Skeletal muscle satellite cell (primary cell): ENCODE measurements at regions not wholly inside any gene's neighbourhood (a gene's known extent, or its start where the extent isn't known, plus 50 kb on each side); places are given as distances from the start of the nearest gene placed in this dataset.

Experiments
- H3K27me3 ChIP-seq: 2 replicates; pipeline ENCODE4 v1.7.0; 2013; ENCODE audit warnings: low read length; ENCODE audit not compliant: control insufficient read depth, insufficient read depth
- H3K36me3 ChIP-seq: 2 replicates; pipeline ENCODE4 v1.7.0; 2013; ENCODE audit warnings: mild to moderate bottlenecking, control low read depth, low read length; ENCODE audit not compliant: insufficient read depth
- H3K4me1 ChIP-seq: 2 replicates; pipeline ENCODE4 v1.7.0; 2013; ENCODE audit warnings: low read length; ENCODE audit not compliant: control insufficient read depth, insufficient read depth
- H3K4me2 ChIP-seq: 2 replicates; pipeline ENCODE4 v1.7.0; 2013; ENCODE audit warnings: mild to moderate bottlenecking, low read length
- H3K4me3 ChIP-seq: 2 replicates; pipeline ENCODE4 v1.7.0; 2013; ENCODE audit warnings: low read length
- H3K9ac ChIP-seq: 2 replicates; pipeline ENCODE4 v1.7.0; 2013; ENCODE audit warnings: mild to moderate bottlenecking, low read depth, low read length, moderate library complexity
- H3K9me3 ChIP-seq: replicated peaks from 2 replicates; pipeline ENCODE4 v1.7.0; 2013; ENCODE audit warnings: mild to moderate bottlenecking, control low read depth, low read length

DNA sequence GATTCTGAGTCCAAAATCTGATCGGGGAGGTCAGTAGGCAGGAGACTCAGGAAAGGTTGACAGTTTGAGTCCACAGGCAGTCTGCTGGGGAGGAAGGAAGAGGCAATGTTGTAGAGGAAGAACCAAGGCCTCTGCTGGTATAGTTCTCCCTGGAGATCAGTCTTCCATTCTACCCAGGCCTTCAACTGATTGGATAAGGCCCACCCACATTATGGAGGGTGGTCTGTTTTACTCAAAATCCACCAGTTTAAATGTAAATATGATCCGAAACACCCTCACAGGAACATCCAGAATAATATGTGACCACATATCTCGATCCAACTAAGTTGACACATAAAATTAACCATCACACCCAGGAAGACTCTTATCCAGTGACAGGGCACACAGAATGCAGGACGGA is 425.3 kb upstream of the ZMIZ1 start:
- H3K36me3 ChIP-seq: no peaks in the 10 kb centered on the region
- H3K4me3 ChIP-seq: no peak overlapping the region
- no peaks in the 10 kb centered on the region for H3K9me3 ChIP-seq
- peaks cover 29% of the 10 kb centered on the region for H3K27me3 ChIP-seq
- H3K4me2 ChIP-seq: no peak overlapping the region
- H3K9ac ChIP-seq: no peak overlapping the region
- H3K4me1 ChIP-seq: peaks cover 5% of the 10 kb centered on the region

DNA sequence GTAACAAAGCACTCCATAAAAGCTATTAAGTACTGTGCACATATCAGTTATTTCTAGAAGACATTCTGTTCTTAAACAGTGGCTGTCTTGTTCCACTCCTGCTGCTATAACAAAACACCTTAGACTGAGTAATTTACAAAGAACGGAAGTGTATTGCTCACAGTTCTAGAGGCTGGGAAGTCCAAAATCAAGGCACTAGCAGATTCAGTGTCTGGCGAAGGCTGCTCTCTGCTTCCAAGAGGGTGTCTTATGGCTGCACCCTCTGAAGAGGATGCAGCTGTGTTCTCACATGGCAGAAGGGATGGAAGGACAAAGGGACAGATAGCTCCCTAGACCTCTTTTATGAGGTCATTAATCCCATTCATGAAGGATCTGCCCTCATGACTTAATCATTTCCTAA is 424.2 kb upstream of the ZMIZ1 start:
- Histone ChIP-seq H3K27me3 (peaks cover 30% of the 10 kb centered on the region), H3K4me2 (no peak overlapping the region), H3K4me3 (no peak overlapping the region), H3K4me1 (peaks cover 5% of the 10 kb centered on the region), H3K9ac (no peak overlapping the region), H3K9me3 (no peaks in the 10 kb centered on the region), H3K36me3 (no peaks in the 10 kb centered on the region)

DNA sequence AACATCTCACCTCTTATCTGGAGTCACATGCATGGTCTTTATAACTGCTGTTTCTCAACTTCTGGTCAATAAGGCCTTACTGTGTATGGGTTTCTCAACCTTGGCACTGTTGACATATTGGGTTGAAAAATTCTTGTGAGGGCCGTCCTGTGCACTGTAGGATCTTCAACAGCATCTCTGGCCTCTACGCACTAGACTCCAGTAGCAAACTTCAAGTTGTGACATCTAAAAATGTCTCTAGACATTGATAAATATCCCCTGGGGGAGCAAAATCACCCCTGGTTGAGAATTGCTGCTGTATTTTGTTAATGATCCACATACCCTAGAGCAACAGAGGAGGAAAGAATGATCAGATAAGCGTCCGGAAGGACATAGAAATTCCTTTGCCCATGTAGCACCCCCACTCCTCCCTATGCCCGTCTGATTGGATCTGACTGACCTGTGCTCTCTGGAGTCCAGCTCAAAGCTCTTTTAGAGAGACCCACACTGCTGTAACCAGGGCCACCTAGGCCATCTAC is 423.5 kb upstream of the ZMIZ1 start:
- H3K4me2 ChIP-seq: no peak overlapping the region
- no peaks in the 10 kb centered on the region for H3K9me3 ChIP-seq
- H3K4me3 ChIP-seq: no peak overlapping the region
- H3K27me3 ChIP-seq: peaks cover 31% of the 10 kb centered on the region
- H3K36me3 ChIP-seq: no peaks in the 10 kb centered on the region
- peaks cover 5% of the 10 kb centered on the region for H3K4me1 ChIP-seq
- no peak overlapping the region for H3K9ac ChIP-seq

DNA sequence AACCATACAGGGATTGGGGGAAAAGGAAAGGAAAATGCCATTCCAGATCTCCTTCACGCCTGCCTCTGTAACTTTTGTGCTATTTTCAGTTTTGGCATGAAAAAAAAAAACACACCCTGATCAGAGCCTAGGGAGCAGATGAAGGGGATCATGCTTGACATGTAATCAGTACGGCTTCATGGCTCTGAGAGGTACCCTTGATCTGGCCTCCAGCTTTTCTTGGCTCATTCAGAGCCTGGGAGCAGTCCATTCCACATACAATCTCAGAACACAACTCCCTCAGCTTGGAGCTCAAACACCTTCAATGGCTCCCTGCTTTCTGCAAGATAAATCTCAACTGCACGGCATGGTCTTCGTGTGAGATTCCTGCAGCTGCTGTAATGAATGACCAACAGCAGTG is 422.8 kb upstream of the ZMIZ1 start:
- H3K9me3 ChIP-seq: no peaks in the 10 kb centered on the region
- no peak overlapping the region for H3K4me3 ChIP-seq
- H3K4me1 ChIP-seq: peaks cover 5% of the 10 kb centered on the region
- H3K9ac ChIP-seq: no peak overlapping the region
- H3K36me3 ChIP-seq: no peaks in the 10 kb centered on the region
- H3K27me3 ChIP-seq: peaks cover 31% of the 10 kb centered on the region
- H3K4me2 ChIP-seq: no peak overlapping the region

DNA sequence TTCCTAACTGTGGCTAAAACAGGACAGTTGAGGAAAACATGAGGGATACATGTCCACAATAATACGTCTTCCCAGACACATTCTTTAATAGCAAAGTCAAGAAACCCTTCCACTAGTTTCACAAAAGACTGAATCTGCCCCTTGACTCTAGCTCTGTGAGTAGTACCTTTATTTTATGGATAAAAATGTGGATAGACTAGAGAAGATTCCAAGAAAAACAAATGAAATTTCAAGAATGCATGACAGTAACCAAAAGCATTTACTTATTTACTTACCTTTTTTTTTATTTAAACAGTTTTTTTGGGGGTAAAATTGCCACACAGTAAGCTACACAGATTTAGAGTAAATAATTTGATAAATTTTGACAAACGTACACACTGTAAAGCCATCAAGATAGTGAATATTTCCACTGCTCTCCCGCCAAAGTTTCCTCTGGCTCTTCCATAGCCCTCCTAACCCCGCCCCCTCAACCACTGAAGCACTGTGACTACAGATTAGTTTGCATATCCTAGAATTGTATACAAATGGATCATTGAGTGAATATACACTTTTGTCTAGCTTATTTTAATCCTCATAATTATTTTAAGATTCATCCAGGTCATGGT is 420.4 kb upstream of the ZMIZ1 start:
- H3K4me1 ChIP-seq: peaks cover 5% of the 10 kb centered on the region
- H3K27me3 ChIP-seq: peaks cover 37% of the 10 kb centered on the region
- no peak overlapping the region for H3K9ac ChIP-seq
- H3K4me2 ChIP-seq: no peak overlapping the region
- no peaks in the 10 kb centered on the region for H3K9me3 ChIP-seq
- no peak overlapping the region for H3K4me3 ChIP-seq
- H3K36me3 ChIP-seq: no peaks in the 10 kb centered on the region

DNA sequence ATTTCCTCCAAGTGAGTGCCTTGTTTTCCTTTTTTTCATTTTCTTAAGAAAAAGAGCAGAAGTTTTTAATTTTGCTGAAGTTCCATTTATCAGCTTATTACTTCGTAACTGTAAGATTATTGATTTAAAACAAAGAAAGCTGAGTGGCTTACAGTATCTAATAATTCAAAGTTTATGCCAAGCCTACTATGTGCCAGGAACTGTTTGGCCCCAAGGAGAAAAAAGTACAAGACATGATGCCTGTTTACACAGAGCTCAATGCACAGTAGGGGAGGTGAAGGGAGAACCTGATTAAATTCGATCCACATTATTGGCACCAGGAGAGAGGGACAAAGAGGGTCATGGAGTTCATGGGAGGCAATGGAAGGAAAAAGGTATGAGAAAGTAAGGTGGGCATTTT is 419.3 kb upstream of the ZMIZ1 start:
- H3K4me1 ChIP-seq: peaks cover 5% of the 10 kb centered on the region
- H3K36me3 ChIP-seq: no peaks in the 10 kb centered on the region
- H3K9me3 ChIP-seq: no peaks in the 10 kb centered on the region
- no peak overlapping the region for H3K4me3 ChIP-seq
- no peak overlapping the region for H3K4me2 ChIP-seq
- H3K27me3 ChIP-seq: peaks cover 48% of the 10 kb centered on the region
- no peak overlapping the region for H3K9ac ChIP-seq

DNA sequence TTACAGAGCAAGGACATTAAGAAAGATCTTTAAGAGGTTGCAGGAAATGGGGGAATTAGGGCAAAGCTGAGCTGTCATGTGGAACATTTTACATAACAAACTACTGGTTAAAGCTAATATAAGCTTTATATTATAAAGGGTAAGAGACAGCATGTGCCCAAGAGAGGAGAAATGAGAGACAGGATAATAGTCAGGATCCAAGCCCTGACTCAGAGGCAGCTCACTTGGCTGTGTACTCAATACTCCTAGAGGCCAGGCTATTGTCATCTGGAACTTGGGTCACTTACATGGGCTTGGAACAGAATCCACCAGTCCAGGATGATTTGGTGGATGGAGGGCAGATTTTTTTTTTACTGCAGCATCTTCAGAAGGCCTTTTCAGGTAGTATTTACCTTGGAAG is 418.6 kb upstream of the ZMIZ1 start:
- Histone ChIP-seq H3K9me3 (no peaks in the 10 kb centered on the region), H3K36me3 (no peaks in the 10 kb centered on the region), H3K4me2 (no peak overlapping the region), H3K4me1 (peaks cover 5% of the 10 kb centered on the region), H3K27me3 (peaks cover 52% of the 10 kb centered on the region), H3K4me3 (no peak overlapping the region), H3K9ac (no peak overlapping the region)

DNA sequence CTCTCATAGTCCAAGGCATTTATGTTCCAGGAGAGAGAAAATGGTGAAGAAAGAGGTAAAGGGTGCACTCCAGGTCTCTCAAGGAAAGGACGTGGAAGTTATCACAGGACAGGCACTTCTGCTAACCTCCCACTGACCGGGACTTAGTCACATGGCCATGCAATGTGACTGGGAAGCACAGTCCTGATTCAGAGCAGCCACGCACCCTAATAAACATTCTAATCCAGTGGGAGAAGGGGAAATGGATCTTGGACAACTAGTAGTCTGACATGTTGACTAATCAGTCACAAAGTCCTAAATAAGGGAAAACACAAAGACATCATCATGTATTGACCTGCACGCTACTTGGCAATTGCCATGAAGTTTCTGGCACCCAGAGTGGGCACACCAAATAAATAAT is 417.5 kb upstream of the ZMIZ1 start:
- H3K4me3 ChIP-seq: no peak overlapping the region
- no peak overlapping the region for H3K9ac ChIP-seq
- H3K36me3 ChIP-seq: no peaks in the 10 kb centered on the region
- peaks cover 5% of the 10 kb centered on the region for H3K4me1 ChIP-seq
- no peak overlapping the region for H3K4me2 ChIP-seq
- H3K9me3 ChIP-seq: no peaks in the 10 kb centered on the region
- H3K27me3 ChIP-seq: peaks cover 49% of the 10 kb centered on the region

DNA sequence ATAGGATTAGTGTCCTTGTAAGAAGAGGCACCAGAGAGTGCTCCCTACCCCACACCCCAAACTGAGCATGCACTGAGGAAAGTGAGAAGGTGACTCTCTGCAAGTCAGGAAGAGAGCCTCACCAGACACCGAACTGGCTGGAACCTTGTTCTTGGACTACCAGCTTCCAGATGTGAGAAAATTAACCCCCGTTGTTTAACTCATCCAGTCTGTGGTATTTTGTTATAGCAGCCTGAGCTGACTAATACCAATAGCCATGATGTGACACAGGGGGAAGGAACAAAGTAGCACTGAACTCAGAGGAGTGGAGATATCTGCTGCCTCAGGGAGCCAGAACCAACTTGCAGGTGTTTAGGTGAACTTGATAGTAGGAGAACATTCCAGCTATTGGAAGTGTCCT is 415.2 kb upstream of the ZMIZ1 start:
- Histone ChIP-seq H3K9ac (no peak overlapping the region), H3K27me3 (peaks cover 49% of the 10 kb centered on the region), H3K4me2 (no peak overlapping the region), H3K9me3 (no peaks in the 10 kb centered on the region), H3K36me3 (no peaks in the 10 kb centered on the region), H3K4me1 (no peaks in the 10 kb centered on the region), H3K4me3 (no peak overlapping the region)

DNA sequence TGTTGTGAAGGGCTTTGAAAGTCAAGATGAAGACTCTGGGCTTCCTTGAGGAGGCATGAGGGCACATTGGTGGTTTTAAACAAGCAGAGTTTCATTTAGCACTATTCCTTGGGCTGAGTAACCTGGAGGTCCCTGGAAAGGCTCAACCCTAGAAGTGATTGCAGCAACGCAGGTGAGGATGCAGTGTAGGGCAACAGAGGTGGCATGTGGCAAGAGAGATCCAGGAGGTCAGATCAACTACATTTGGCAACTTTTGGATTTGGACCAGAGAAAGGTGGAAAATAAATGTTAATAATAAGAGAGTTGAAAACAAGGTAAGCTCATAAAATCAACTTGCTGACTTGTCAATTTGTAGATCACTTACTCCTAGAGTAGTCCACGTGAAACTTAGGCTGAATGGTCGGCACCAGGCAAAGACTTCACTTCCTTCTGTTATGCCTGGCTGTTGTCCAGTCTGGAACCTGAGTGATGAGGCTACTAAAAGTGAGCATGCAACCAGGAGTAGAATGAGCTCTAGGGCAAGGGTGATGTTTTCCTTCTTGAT is 414.6 kb upstream of the ZMIZ1 start:
- Histone ChIP-seq H3K9me3 (no peaks in the 10 kb centered on the region), H3K27me3 (peaks cover 55% of the 10 kb centered on the region), H3K4me1 (no peaks in the 10 kb centered on the region), H3K9ac (no peak overlapping the region), H3K4me3 (no peak overlapping the region), H3K36me3 (no peaks in the 10 kb centered on the region), H3K4me2 (no peak overlapping the region)

DNA sequence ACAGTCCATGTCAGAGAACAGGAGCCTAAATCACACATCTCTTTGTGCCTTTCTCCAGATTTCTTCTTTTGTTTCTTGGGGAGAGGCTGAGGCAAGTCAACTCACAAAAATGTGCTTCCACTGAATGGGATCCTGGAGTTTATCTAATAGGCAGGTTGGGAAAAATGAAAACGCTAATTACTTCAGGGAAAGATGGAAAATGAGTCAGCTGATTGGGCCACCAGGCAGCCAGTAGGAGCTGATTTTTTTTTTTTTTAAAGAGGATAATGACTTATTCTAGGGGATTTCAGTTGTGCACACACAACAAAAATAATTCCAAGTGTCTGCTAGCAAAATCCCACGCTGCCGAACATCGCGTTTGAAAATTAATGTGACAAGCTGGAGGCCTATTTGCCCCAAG is 412.8 kb upstream of the ZMIZ1 start:
- Histone ChIP-seq H3K4me1 (no peaks in the 10 kb centered on the region), H3K4me2 (no peak overlapping the region), H3K36me3 (no peaks in the 10 kb centered on the region), H3K4me3 (no peak overlapping the region), H3K27me3 (peaks cover 50% of the 10 kb centered on the region), H3K9ac (no peak overlapping the region), H3K9me3 (no peaks in the 10 kb centered on the region)

DNA sequence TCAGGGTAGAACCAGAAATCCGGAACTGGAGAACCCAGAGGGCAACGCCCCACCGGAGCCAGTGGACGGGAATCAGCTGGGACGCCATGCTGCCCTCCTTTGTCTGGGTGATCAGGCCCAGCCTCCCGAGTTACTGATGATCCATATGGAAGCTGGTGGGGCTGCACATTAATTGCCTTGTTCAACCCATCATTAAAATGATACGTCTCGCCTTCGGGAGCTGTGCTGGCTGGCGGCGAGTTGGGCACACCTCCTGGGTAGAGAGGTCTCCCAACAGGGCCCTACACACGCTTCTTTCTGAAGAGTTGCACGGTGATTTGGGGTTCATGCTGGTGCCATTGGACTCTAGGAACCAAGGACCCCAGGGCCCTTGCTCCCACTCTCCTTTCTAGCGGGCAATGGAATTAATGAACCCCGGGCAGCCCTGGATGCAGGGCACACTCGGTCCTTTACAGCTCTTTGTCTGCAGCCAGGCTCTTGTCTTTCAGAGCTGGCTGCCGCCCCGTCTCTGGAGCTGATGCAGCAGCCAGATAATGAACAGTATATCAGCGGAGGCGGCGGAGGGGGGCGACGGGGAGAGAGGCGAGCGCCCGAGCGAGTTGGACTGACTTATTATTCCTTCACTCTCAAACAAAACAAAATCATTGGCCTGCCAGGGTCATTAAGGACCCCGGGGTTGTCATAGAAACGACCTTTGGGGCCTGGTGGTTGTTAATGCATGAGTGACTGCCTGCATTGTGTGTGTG is 412.2 kb upstream of the ZMIZ1 start:
- Histone ChIP-seq H3K36me3 (no peaks in the 10 kb centered on the region), H3K4me1 (no peaks in the 10 kb centered on the region), H3K27me3 (peaks cover 47% of the 10 kb centered on the region), H3K4me2 (no peak overlapping the region), H3K4me3 (no peak overlapping the region), H3K9me3 (no peaks in the 10 kb centered on the region), H3K9ac (no peak overlapping the region)
